ENCODE measurements at regions not wholly inside any gene's neighbourhood (a gene's known extent, or its start where the extent isn't known, plus 50 kb on each side); places are given as distances from the start of the nearest gene placed in this dataset.
"Not testable (repeated sequence)": the region's sequence is repeated elsewhere in the genome, so short reads cannot be mapped to it uniquely, and the experiment has no call there.

- no peak for DNase-seq
Observed at GRCh38 chr1:189627427-189627826, 850.2 kb downstream of the BRINP3 start.

GRCh38 chr1:189628857-189629256 lies 848.8 kb downstream of the BRINP3 start:
- no peak for DNase-seq

- no peak for DNase-seq
Observed at GRCh38 chr1:189633658-189634057, 844.0 kb downstream of the BRINP3 start.

GRCh38 chr1:189637041-189637440 lies 840.6 kb downstream of the BRINP3 start:
- DNase-seq = no peak

GRCh38 chr1:189644156-189644555 lies 833.5 kb downstream of the BRINP3 start:
- not testable (repeated sequence) for DNase-seq

- no peak for DNase-seq
Observed at GRCh38 chr1:189644970-189645369, 832.7 kb downstream of the BRINP3 start.

- no peak for DNase-seq
Observed at GRCh38 chr1:189646066-189646465, 831.6 kb downstream of the BRINP3 start.

GRCh38 chr1:189654906-189655305 lies 822.8 kb downstream of the BRINP3 start:
- no peak for DNase-seq

GRCh38 chr1:189656628-189657530 lies 820.8 kb downstream of the BRINP3 start:
- no peak for DNase-seq

GRCh38 chr1:189657715-189658114 lies 819.9 kb downstream of the BRINP3 start:
- DNase-seq = no peak

GRCh38 chr1:189658381-189658780 lies 819.3 kb downstream of the BRINP3 start:
- DNase-seq = no peak

- DNase-seq = no peak
Observed at GRCh38 chr1:189659731-189660130, 817.9 kb downstream of the BRINP3 start.

GRCh38 chr1:189662190-189662589 lies 815.5 kb downstream of the BRINP3 start:
- DNase-seq = no peak

GRCh38 chr1:189669846-189670245 lies 807.8 kb downstream of the BRINP3 start:
- DNase-seq = no peak

- DNase-seq = no peak
Observed at GRCh38 chr1:189673217-189673616, 804.4 kb downstream of the BRINP3 start.

- DNase-seq = no peak
Observed at GRCh38 chr1:189675712-189676244, 801.9 kb downstream of the BRINP3 start.

- no peak for DNase-seq
Observed at GRCh38 chr1:189678779-189679178, 798.9 kb downstream of the BRINP3 start.

GRCh38 chr1:189681252-189681919 lies 796.3 kb downstream of the BRINP3 start:
- DNase-seq = no peak

GRCh38 chr1:189682591-189682990 lies 795.1 kb downstream of the BRINP3 start:
- DNase-seq = no peak

GRCh38 chr1:189686288-189686687 lies 791.4 kb downstream of the BRINP3 start:
- no peak for DNase-seq

- DNase-seq = no peak
Observed at GRCh38 chr1:189693140-189693539, 784.5 kb downstream of the BRINP3 start.

GRCh38 chr1:189696297-189696696 lies 781.4 kb downstream of the BRINP3 start:
- DNase-seq = no peak

GRCh38 chr1:189697113-189697512 lies 780.6 kb downstream of the BRINP3 start:
- DNase-seq = no peak

- DNase-seq = no peak
Observed at GRCh38 chr1:189701606-189702005, 776.1 kb downstream of the BRINP3 start.

Measured in activated CD4-positive, alpha-beta T cell treated with anti-CD3 and anti-CD28 coated beads, Interleukin-2, amount 50 U/mL, for 48 hours (primary cell).